Hepatocyte (in vitro differentiated cells): ENCODE measurements at regions not wholly inside any gene's neighbourhood (a gene's known extent, or its start where the extent isn't known, plus 50 kb on each side); places are given as distances from the start of the nearest gene placed in this dataset.
A peak's percentile ranks its signal among the peaks of the same experiment; 100 is the strongest.

Experiments used
- DNase-seq: peaks from one replicate; pipeline ENCODE4 v3.0.0-alpha.2; 2016; ENCODE audit warnings: low spot score
- H2AFZ ChIP-seq: fragments of 200-600 bp; sonication (generic); 2 replicates; pipeline ENCODE4 v1.6.0; 2016; ENCODE audit warnings: antibody characterized with exemption, mild to moderate bottlenecking
- H3K27ac ChIP-seq: fragments of 200-600 bp; sonication (generic); 2 replicates; pipeline ENCODE4 v1.5.1; 2016; ENCODE audit warnings: mild to moderate bottlenecking
- H3K27me3 ChIP-seq: fragments of 200-600 bp; sonication (generic); 2 replicates; pipeline ENCODE4 v1.6.1; 2016
- H3K36me3 ChIP-seq: fragments of 200-600 bp; sonication (generic); replicated peaks from 2 replicates; pipeline ENCODE4 v1.5.1; 2016; ENCODE audit warnings: low read depth; ENCODE audit not compliant: insufficient read depth
- H3K4me1 ChIP-seq: fragments of 200-600 bp; sonication (generic); 2 replicates; pipeline ENCODE4 v1.5.1; 2016; ENCODE audit warnings: mild to moderate bottlenecking, moderate library complexity; ENCODE audit not compliant: insufficient read depth
- H3K4me2 ChIP-seq: fragments of 200-600 bp; sonication (generic); 2 replicates; pipeline ENCODE4 v1.6.0; 2016
- H3K4me3 ChIP-seq: fragments of 200-600 bp; sonication (generic); 2 replicates; pipeline ENCODE4 v1.5.1; 2016; ENCODE audit warnings: mild to moderate bottlenecking
- H3K79me2 ChIP-seq: fragments of 200-600 bp; sonication (generic); 2 replicates; pipeline ENCODE4 v1.6.0; 2017; ENCODE audit warnings: mild to moderate bottlenecking
- H3K9me2 ChIP-seq: fragments of 200-600 bp; sonication (generic); replicated peaks from 2 replicates; pipeline ENCODE4 v1.6.0; 2017; ENCODE audit warnings: mild to moderate bottlenecking; ENCODE audit not compliant: insufficient read depth
- H3K9me3 ChIP-seq: fragments of 200-600 bp; sonication (generic); 2 replicates; pipeline ENCODE4 v1.5.1; 2016; ENCODE audit warnings: low read depth, mild to moderate bottlenecking
- H4K20me1 ChIP-seq: fragments of 200-600 bp; sonication (generic); 2 replicates; pipeline ENCODE4 v1.6.0; 2016; ENCODE audit warnings: mild to moderate bottlenecking; ENCODE audit not compliant: insufficient read depth, poor library complexity, severe bottlenecking
- EZH2 ChIP-seq: fragments of 200-600 bp; sonication (generic); IDR thresholded peaks from 2 replicates; pipeline ENCODE4 v1.6.1; 2016; ENCODE audit warnings: antibody characterized with exemption, mild to moderate bottlenecking, borderline replicate concordance
- EZH2phosphoT487 ChIP-seq: fragments of 200-600 bp; sonication (generic); IDR thresholded peaks from one replicate; pipeline ENCODE4 v1.6.1; 2018; ENCODE audit warnings: antibody characterized with exemption, mild to moderate bottlenecking, low read depth, moderate library complexity; ENCODE audit not compliant: unreplicated experiment, severe bottlenecking
- WGBS: methylation state at CpG from one replicate; pipeline ENCODE4 v1.1.6; 2016; ENCODE audit warnings: low lambda C conversion rate; ENCODE audit errors: missing lambda C conversion rate; 5-methylcytosine and 5-hydroxymethylcytosine counted together
- TF ChIP-seq, protein P1 (sequence below): fragments of 200-600 bp; sonication (generic); IDR thresholded peaks from 2 replicates; pipeline ENCODE4 v1.5.1; 2016; ENCODE audit warnings: antibody characterized with exemption, mild to moderate bottlenecking; ENCODE audit not compliant: poor library complexity

DNA sequence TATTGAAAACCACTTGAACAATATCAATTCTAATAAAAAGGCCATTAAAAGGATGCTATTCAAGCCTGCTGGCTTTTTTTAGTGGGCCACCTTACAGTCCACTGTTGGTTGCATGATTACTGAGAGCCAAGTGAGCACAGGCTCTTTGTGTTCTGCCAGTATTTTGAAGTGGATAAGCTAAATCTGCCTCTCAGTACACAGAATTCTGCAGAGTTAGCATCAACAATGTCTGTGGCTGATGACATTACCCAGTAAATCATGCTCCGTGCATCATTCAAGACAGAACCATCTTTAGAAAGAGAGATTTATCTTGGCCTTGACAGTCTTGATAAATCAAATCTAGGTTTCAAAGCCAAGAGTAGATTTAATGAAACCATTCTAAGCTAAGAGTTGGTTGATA is 119.0 kb upstream of the GNPDA2 start:
- DNase-seq = no peak
- no peak overlapping the region for H3K27ac ChIP-seq
- no peaks in the 10 kb centered on the region for H4K20me1 ChIP-seq
- no peaks in the 10 kb centered on the region for H3K79me2 ChIP-seq
- no peak overlapping the region for H3K4me2 ChIP-seq
- no peaks in the 10 kb centered on the region for H3K27me3 ChIP-seq
- 77% methylated on average over 1 of the region's 1 CpG for WGBS
- H3K4me1 ChIP-seq = no peaks in the 10 kb centered on the region
- no peaks in the 10 kb centered on the region for H3K9me2 ChIP-seq
- no peaks in the 10 kb centered on the region for H3K36me3 ChIP-seq
- TF ChIP-seq EZH2 = no peak
- TF ChIP-seq, protein P1, sequence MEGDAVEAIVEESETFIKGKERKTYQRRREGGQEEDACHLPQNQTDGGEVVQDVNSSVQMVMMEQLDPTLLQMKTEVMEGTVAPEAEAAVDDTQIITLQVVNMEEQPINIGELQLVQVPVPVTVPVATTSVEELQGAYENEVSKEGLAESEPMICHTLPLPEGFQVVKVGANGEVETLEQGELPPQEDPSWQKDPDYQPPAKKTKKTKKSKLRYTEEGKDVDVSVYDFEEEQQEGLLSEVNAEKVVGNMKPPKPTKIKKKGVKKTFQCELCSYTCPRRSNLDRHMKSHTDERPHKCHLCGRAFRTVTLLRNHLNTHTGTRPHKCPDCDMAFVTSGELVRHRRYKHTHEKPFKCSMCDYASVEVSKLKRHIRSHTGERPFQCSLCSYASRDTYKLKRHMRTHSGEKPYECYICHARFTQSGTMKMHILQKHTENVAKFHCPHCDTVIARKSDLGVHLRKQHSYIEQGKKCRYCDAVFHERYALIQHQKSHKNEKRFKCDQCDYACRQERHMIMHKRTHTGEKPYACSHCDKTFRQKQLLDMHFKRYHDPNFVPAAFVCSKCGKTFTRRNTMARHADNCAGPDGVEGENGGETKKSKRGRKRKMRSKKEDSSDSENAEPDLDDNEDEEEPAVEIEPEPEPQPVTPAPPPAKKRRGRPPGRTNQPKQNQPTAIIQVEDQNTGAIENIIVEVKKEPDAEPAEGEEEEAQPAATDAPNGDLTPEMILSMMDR = no peak
- TF ChIP-seq EZH2phosphoT487 = no peak
- no peaks in the 10 kb centered on the region for H3K9me3 ChIP-seq
- H2AFZ ChIP-seq = no peak overlapping the region
- no peak overlapping the region for H3K4me3 ChIP-seq

DNA sequence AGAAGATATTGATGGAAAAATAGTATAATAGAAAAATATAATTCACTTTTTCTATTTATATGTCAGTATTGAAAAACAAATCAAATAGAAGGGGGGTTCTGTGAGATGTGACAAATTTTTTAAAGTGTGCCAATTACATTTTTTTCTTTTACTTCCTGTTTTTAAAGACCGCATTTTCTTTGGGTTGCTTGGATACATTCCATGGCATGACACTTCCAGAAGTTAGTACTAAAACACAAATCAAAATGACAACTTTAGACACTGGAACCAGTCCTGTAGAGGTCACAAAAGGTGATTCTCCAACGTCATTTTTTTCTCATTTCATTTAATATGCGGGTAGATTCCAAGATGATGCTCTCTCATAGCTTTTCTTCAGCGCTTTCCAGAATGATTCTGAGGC is 116.2 kb upstream of the GNPDA2 start:
- TF ChIP-seq EZH2 (no peak), EZH2phosphoT487 (no peak)
- TF ChIP-seq, protein P1 = no peak
- H3K27me3 ChIP-seq = no peaks in the 10 kb centered on the region
- 79% methylated on average over 4 of the region's 4 CpGs for WGBS
- H3K4me3 ChIP-seq = no peak overlapping the region
- H3K36me3 ChIP-seq = no peaks in the 10 kb centered on the region
- H3K79me2 ChIP-seq = no peaks in the 10 kb centered on the region
- H3K9me2 ChIP-seq = no peaks in the 10 kb centered on the region
- no peaks in the 10 kb centered on the region for H3K4me1 ChIP-seq
- no peak overlapping the region for H2AFZ ChIP-seq
- no peak for DNase-seq
- no peak overlapping the region for H3K4me2 ChIP-seq
- H4K20me1 ChIP-seq = no peaks in the 10 kb centered on the region
- no peaks in the 10 kb centered on the region for H3K9me3 ChIP-seq
- H3K27ac ChIP-seq = no peak overlapping the region

DNA sequence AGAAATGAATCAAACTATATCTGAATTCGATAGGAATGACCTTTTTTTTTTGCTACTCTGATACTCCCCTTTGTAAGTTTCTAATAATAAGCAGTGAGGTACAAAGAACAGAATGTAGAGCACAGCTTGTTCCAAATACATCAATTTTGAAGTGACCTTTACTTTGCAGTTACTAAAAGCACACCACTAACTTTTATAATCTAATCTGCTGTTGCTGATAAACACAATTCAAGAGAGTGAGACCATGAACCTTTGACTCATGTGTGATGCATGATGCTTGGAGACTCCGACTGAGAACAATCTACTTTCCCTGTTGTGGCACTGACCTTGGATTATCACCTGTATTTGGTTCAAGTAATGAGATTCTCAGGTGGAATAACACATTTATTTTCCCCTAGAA is 91.6 kb upstream of the GNPDA2 start:
- Histone ChIP-seq H2AFZ (no peak overlapping the region), H3K4me3 (no peak overlapping the region), H3K27me3 (no peaks in the 10 kb centered on the region), H3K79me2 (no peaks in the 10 kb centered on the region), H3K4me2 (no peak overlapping the region), H4K20me1 (no peaks in the 10 kb centered on the region), H3K27ac (no peak overlapping the region), H3K36me3 (no peaks in the 10 kb centered on the region), H3K9me2 (no peaks in the 10 kb centered on the region), H3K4me1 (no peaks in the 10 kb centered on the region), H3K9me3 (no peaks in the 10 kb centered on the region)
- TF ChIP-seq EZH2phosphoT487 (no peak), EZH2 (no peak)
- TF ChIP-seq, protein P1 = no peak
- peak; percentile 12 for DNase-seq
- 54% methylated on average over 2 of the region's 2 CpGs for WGBS

DNA sequence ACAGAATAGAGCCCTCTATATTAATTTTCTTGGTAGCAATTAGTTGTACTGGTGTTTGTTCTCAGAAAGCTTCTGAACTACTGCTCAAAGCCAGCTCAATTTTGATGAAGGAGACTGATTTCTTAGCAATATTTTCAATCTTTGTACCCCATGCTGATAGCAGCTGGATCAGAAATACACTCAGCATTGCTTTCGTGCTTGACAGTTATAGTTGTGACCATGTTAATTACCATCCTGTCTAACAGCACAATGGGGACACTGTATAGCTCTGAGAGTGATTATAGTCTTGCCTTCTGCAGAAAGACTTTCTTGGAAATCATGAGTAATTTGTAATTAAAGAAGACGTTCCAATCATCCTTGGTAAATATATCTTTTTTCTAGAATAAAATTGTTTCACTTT is 79.7 kb upstream of the GNPDA2 start:
- H4K20me1 ChIP-seq = no peaks in the 10 kb centered on the region
- H3K4me1 ChIP-seq = no peaks in the 10 kb centered on the region
- H3K4me3 ChIP-seq = no peak overlapping the region
- H3K9me3 ChIP-seq = no peaks in the 10 kb centered on the region
- H3K27ac ChIP-seq = no peak overlapping the region
- no peak for DNase-seq
- no peak overlapping the region for H3K4me2 ChIP-seq
- H3K36me3 ChIP-seq = no peaks in the 10 kb centered on the region
- WGBS = 86% methylated on average over 2 of the region's 2 CpGs
- no peak overlapping the region for H2AFZ ChIP-seq
- H3K79me2 ChIP-seq = no peaks in the 10 kb centered on the region
- no peak for TF ChIP-seq EZH2
- TF ChIP-seq, protein P1 = no peak
- no peaks in the 10 kb centered on the region for H3K9me2 ChIP-seq
- H3K27me3 ChIP-seq = no peaks in the 10 kb centered on the region
